IMR-90 (cell line): ENCODE measurements at regions not wholly inside any gene's neighbourhood (a gene's known extent, or its start where the extent isn't known, plus 50 kb on each side); places are given as distances from the start of the nearest gene placed in this dataset.

Experiments
- ATAC-seq: fragments of 200-7000 bp; cut with Tn5 transposase; 2 replicates; pipeline ENCODE4 v1.9.1; 2020; ENCODE audit warnings: low read depth, mild to moderate bottlenecking, moderate library complexity
- BruUV-seq: library from RNA; stranded (reverse); fragments of 400-500 nt; replicated peaks from 2 replicates; lab custom pipeline; 2021; lab: Mats Ljungman, UMichigan
- CTCF ChIA-PET: fragments of 300-600 bp; formaldehyde crosslinking; extraction: SDS; loops from one replicate; lab custom pipeline; 2021; ENCODE audit warnings: antibody characterized with exemption; lab: Yijun Ruan, JAX
- POLR2A ChIA-PET: fragments of 300-600 bp; sonication (Branson Sonifier 250); formaldehyde crosslinking; loops from one replicate; lab custom pipeline; 2022; ENCODE audit warnings: antibody characterized with exemption; ENCODE audit not compliant: unreplicated experiment; lab: Charles Lee
- DNase-seq: peaks from one replicate; pipeline ENCODE4 v3.0.0; 2013
- H2AFZ ChIP-seq: replicated peaks from 2 replicates; pipeline ENCODE3; 2013; ENCODE audit warnings: low read length, mild to moderate bottlenecking; ENCODE audit not compliant: poor library complexity
- H2AK5ac ChIP-seq: 2 replicates; pipeline ENCODE4 v1.6.1; 2013; ENCODE audit warnings: low read depth, low read length, inconsistent platforms
- H2AK9ac ChIP-seq: replicated peaks from 2 replicates; pipeline ENCODE3; 2013; ENCODE audit warnings: mild to moderate bottlenecking, low read depth, low read length, moderate library complexity; ENCODE audit not compliant: poor library complexity
- H2BK120ac ChIP-seq: 2 replicates; pipeline ENCODE4 v1.6.1; 2013; ENCODE audit warnings: low read depth, low read length, inconsistent platforms
- H2BK15ac ChIP-seq: 3 replicates; pipeline ENCODE4 v1.6.1; 2013; ENCODE audit warnings: low read depth, low read length, inconsistent platforms
- H2BK20ac ChIP-seq: 2 replicates; pipeline ENCODE4 v1.6.1; 2013; ENCODE audit warnings: low read depth, mild to moderate bottlenecking, inconsistent platforms, low read length, moderate library complexity
- H2BK5ac ChIP-seq: 2 replicates; pipeline ENCODE4 v1.6.1; 2013; ENCODE audit warnings: mild to moderate bottlenecking, low read depth, low read length, inconsistent platforms; ENCODE audit not compliant: poor library complexity, severe bottlenecking
- H3K14ac ChIP-seq: replicated peaks from 2 replicates; pipeline ENCODE4 v1.6.1; 2013; ENCODE audit warnings: low read depth, low read length, inconsistent platforms
- H3K18ac ChIP-seq: 2 replicates; pipeline ENCODE4 v1.6.1; 2013; ENCODE audit warnings: low read depth, low read length, control low read depth
- H3K23ac ChIP-seq: 2 replicates; pipeline ENCODE4 v1.6.1; 2013; ENCODE audit warnings: low read depth, low read length, inconsistent platforms
- H3K27ac ChIP-seq: 2 replicates; pipeline ENCODE4 v1.5.1; 2013; ENCODE audit warnings: mild to moderate bottlenecking, control low read depth, low read length; ENCODE audit not compliant: insufficient read depth
- H3K27me3 ChIP-seq: 2 replicates; pipeline ENCODE4 v1.6.1; 2013; ENCODE audit warnings: low read length; ENCODE audit not compliant: control insufficient read depth, insufficient read depth
- H3K36me3 ChIP-seq: 2 replicates; pipeline ENCODE4 v1.6.1; 2013; ENCODE audit warnings: low read length, mixed read lengths; ENCODE audit not compliant: control insufficient read depth, insufficient read depth
- H3K4ac ChIP-seq: 2 replicates; pipeline ENCODE4 v1.6.1; 2013; ENCODE audit warnings: low read depth, low read length, inconsistent platforms
- H3K4me1 ChIP-seq: 2 replicates; pipeline ENCODE4 v1.6.1; 2013; ENCODE audit warnings: low read length, mixed read lengths; ENCODE audit not compliant: control insufficient read depth, insufficient read depth
- H3K4me2 ChIP-seq: 2 replicates; pipeline ENCODE4 v1.6.1; 2013; ENCODE audit warnings: low read depth, mild to moderate bottlenecking, control low read depth, low read length, moderate library complexity
- H3K4me3 ChIP-seq: 2 replicates; pipeline ENCODE4 v1.5.1; 2013; ENCODE audit warnings: low read depth, mild to moderate bottlenecking, control low read depth, low read length, moderate library complexity; ENCODE audit not compliant: insufficient read depth
- H3K56ac ChIP-seq: 2 replicates; pipeline ENCODE4 v1.6.1; 2013; ENCODE audit warnings: low read length, inconsistent platforms; ENCODE audit not compliant: insufficient read depth; ENCODE audit errors: extremely low read depth
- H3K79me1 ChIP-seq, 2 experiments: 2 replicates each; pipeline ENCODE4 v1.6.1; 2013; ENCODE audit warnings: low read length in 2 of 2, inconsistent platforms in 1 of 2, low read depth in 1 of 2
- H3K9ac ChIP-seq: 2 replicates; pipeline ENCODE4 v1.6.1; 2013; ENCODE audit warnings: low read depth, low read length, control low read depth
- H3K9me1 ChIP-seq: 2 replicates; pipeline ENCODE4 v1.6.1; 2013; ENCODE audit warnings: low read length, inconsistent platforms; ENCODE audit not compliant: insufficient read depth
- H3K9me3 ChIP-seq: 2 replicates; pipeline ENCODE4 v1.6.1; 2013; ENCODE audit warnings: low read length; ENCODE audit not compliant: control insufficient read depth, insufficient read depth
- H4K20me1 ChIP-seq: 2 replicates; pipeline ENCODE4 v1.6.1; 2013; ENCODE audit warnings: low read length, inconsistent platforms; ENCODE audit not compliant: insufficient read depth
- H4K5ac ChIP-seq: 2 replicates; pipeline ENCODE4 v1.6.1; 2013; ENCODE audit warnings: mild to moderate bottlenecking, low read depth, low read length, control low read depth
- H4K8ac ChIP-seq, 2 experiments: 2 replicates each; pipeline ENCODE4 v1.6.1; 2013; ENCODE audit warnings: low read depth in 2 of 2, low read length in 2 of 2, control low read depth in 1 of 2, inconsistent platforms in 1 of 2
- H4K91ac ChIP-seq: 2 replicates; pipeline ENCODE4 v1.6.1; 2013; ENCODE audit warnings: low read depth, low read length, inconsistent platforms; ENCODE audit not compliant: insufficient read depth
- BHLHE40 ChIP-seq: fragments of 150-350 bp; IDR thresholded peaks from 2 replicates; pipeline ENCODE4 v1.6.1; 2016; ENCODE audit warnings: mild to moderate bottlenecking, low read depth, low read length
- CEBPB ChIP-seq: IDR thresholded peaks from 2 replicates; pipeline ENCODE4 v1.6.1; 2012; ENCODE audit warnings: low read depth, low read length, improper control_type of control experiment
- CHD1 ChIP-seq: IDR thresholded peaks from 2 replicates; pipeline ENCODE4 v1.6.1; 2012; ENCODE audit warnings: low read depth, low read length, improper control_type of control experiment
- CTCF ChIP-seq: conservative IDR thresholded peaks from 2 replicates; pipeline ENCODE4 v1.5.1; 2012; ENCODE audit warnings: mild to moderate bottlenecking, low read depth, low read length, improper control_type of control experiment
- ELK1 ChIP-seq: fragments of 150-350 bp; IDR thresholded peaks from 2 replicates; pipeline ENCODE4 v1.6.1; 2016; ENCODE audit warnings: low read depth, mild to moderate bottlenecking, low read length, moderate library complexity, borderline replicate concordance
- FOS ChIP-seq: fragments of 150-350 bp; IDR thresholded peaks from 2 replicates; pipeline ENCODE4 v1.6.1; 2016; ENCODE audit warnings: low read depth, low read length
- MAFK ChIP-seq: IDR thresholded peaks from 2 replicates; pipeline ENCODE4 v1.6.1; 2012; ENCODE audit warnings: low read depth, low read length, improper control_type of control experiment
- MAZ ChIP-seq: IDR thresholded peaks from 2 replicates; pipeline ENCODE4 v1.6.1; 2012; ENCODE audit warnings: low read depth, mild to moderate bottlenecking, low read length, improper control_type of control experiment, moderate library complexity, borderline replicate concordance
- MXI1 ChIP-seq: IDR thresholded peaks from 2 replicates; pipeline ENCODE4 v1.6.1; 2012; ENCODE audit warnings: low read depth, mild to moderate bottlenecking, low read length, moderate library complexity, borderline replicate concordance
- NFE2L2 ChIP-seq: fragments of 150-350 bp; IDR thresholded peaks from 2 replicates; pipeline ENCODE4 v1.6.1; 2016; ENCODE audit warnings: low read depth, mild to moderate bottlenecking, low read length
- POLR2A ChIP-seq: IDR thresholded peaks from 2 replicates; pipeline ENCODE4 v1.6.1; 2012; ENCODE audit warnings: mild to moderate bottlenecking, low read depth, low read length
- RAD21 ChIP-seq: IDR thresholded peaks from 2 replicates; pipeline ENCODE4 v1.6.1; 2012; ENCODE audit warnings: low read length, improper control_type of control experiment
- RCOR1 ChIP-seq: IDR thresholded peaks from 2 replicates; pipeline ENCODE4 v1.6.1; 2012; ENCODE audit warnings: mild to moderate bottlenecking, low read length, improper control_type of control experiment; ENCODE audit not compliant: insufficient replicate concordance
- RFX5 ChIP-seq: IDR thresholded peaks from 2 replicates; pipeline ENCODE4 v1.8.0; 2012; ENCODE audit warnings: low read depth, mild to moderate bottlenecking, low read length, moderate library complexity
- SMC3 ChIP-seq: fragments of 150-350 bp; IDR thresholded peaks from 2 replicates; pipeline ENCODE4 v1.6.1; 2016; ENCODE audit warnings: low read depth, mild to moderate bottlenecking, antibody characterized with exemption, low read length, moderate library complexity
- USF2 ChIP-seq: fragments of 150-350 bp; IDR thresholded peaks from 2 replicates; pipeline ENCODE4 v1.6.1; 2017; ENCODE audit warnings: mild to moderate bottlenecking, antibody characterized with exemption, low read length, low read depth
- WGBS, 2 experiments: methylation state at CpG; one replicate each; pipeline versions ENCODE4 v1.1.5 to v1.1.7; 2013; ENCODE audit warnings: missing lambda C conversion rate in 2 of 2; ENCODE audit not compliant: insufficient read length in 1 of 2; ENCODE audit errors: extremely low coverage in 2 of 2; 5-methylcytosine and 5-hydroxymethylcytosine counted together
- dilution Hi-C: fragments of 300-500 bp; cut with HindIII; formaldehyde crosslinking; loops from one replicate; pipeline ENCODE4 v1.14.3; 2018; ENCODE audit warnings: low sequenced_read_pairs; ENCODE audit not compliant: unreplicated experiment
- in situ Hi-C: fragments of 300-500 bp; cut with MboI; formaldehyde crosslinking; loops from 3 replicates; pipeline ENCODE4 v1.14.3; 2019; ENCODE audit warnings: low sequenced_read_pairs, inconsistent platforms, mixed read lengths
- intact Hi-C: fragments of 100-400 bp; cut with micrococcal nuclease; formaldehyde crosslinking; loops from 2 replicates; pipeline ENCODE4 v1.10.0; 2022

GRCh38 chrX:96376266-96376665 is 308.4 kb upstream of the DIAPH2 start:
- no peaks in the 10 kb centered on the region for H3K27me3 ChIP-seq
- H2AFZ ChIP-seq, result no peak overlapping the region
- dilution Hi-C loops (no loop called here), in situ Hi-C loops (no loop called here), intact Hi-C loops (loop anchor here (10.0 kb wide), 2 partner anchors 459 to 1309 kb away; no protein-coding TSS in a partner anchor)
- no peak overlapping the region for H2BK120ac ChIP-seq
- no TSS peak for BruUV-seq
- peaks cover 3% of the 10 kb centered on the region; the same call in 1 of the 2 replicates for H3K4me1 ChIP-seq
- H3K4me3 ChIP-seq, result no peak overlapping the region
- no peak overlapping the region for H3K18ac ChIP-seq
- H3K4me2 ChIP-seq, result peak overlapping the region; percentile 41; the same call in 1 of the 2 replicates
- H3K79me1 ChIP-seq, result no peaks in the 10 kb centered on the region
- no peak overlapping the region for H4K8ac ChIP-seq
- no peak overlapping the region for H3K9ac ChIP-seq
- WGBS, 2 experiments, result no CpG with 5 or more reads among the region's 2 CpGs
- ATAC-seq, result peak; percentile 17; the same call in 1 of the 2 replicates
- no peak overlapping the region for H2AK9ac ChIP-seq
- DNase-seq, result peak; percentile 14
- no peak overlapping the region for H2BK15ac ChIP-seq
- no peak overlapping the region for H4K91ac ChIP-seq
- H3K9me1 ChIP-seq, result no peaks in the 10 kb centered on the region
- no peaks in the 10 kb centered on the region for H3K36me3 ChIP-seq
- H4K20me1 ChIP-seq, result no peaks in the 10 kb centered on the region
- H3K9me3 ChIP-seq, result no peaks in the 10 kb centered on the region
- no peak overlapping the region for H2BK5ac ChIP-seq
- no peak overlapping the region for H2AK5ac ChIP-seq
- no peak overlapping the region for H3K56ac ChIP-seq
- no peak overlapping the region for H3K14ac ChIP-seq
- ChIA-PET POLR2A (no interaction called here), CTCF (no interaction called here)
- H3K4ac ChIP-seq, result no peak overlapping the region
- H2BK20ac ChIP-seq, result no peak overlapping the region
- no peak overlapping the region for H3K23ac ChIP-seq
- TF ChIP-seq ELK1 (no peak), BHLHE40 (no peak), CHD1 (no peak), FOS (no peak), SMC3 (no peak), USF2 (no peak), MAFK (no peak), CTCF (no peak), RFX5 (no peak), MXI1 (no peak), CEBPB (no peak), RCOR1 (no peak), NFE2L2 (no peak), POLR2A (no peak), RAD21 (no peak), MAZ (no peak)
- H3K27ac ChIP-seq, result no peak overlapping the region
- no peak overlapping the region for H4K5ac ChIP-seq
